HCT116 (cell line): ENCODE measurements at regions not wholly inside any gene's neighbourhood (a gene's known extent, or its start where the extent isn't known, plus 50 kb on each side); places are given as distances from the start of the nearest gene placed in this dataset.

Experiments
- ATAC-seq: fragments of 200-7000 bp; cut with Tn5 transposase; 2 replicates; pipeline ENCODE4 v1.9.1; 2020; ENCODE audit warnings: mild to moderate bottlenecking, moderate library complexity
- BruUV-seq: library from RNA; stranded (reverse); fragments of 400-500 nt; replicated peaks from 2 replicates; lab custom pipeline; 2021; lab: Mats Ljungman, UMichigan
- CTCF ChIA-PET: fragments of 300-600 bp; sonication (Branson Sonifier 250); formaldehyde crosslinking; loops from one replicate; lab custom pipeline; 2021; ENCODE audit warnings: antibody characterized with exemption; lab: Charles Lee
- POLR2A ChIA-PET: fragments of 300-600, 350-600 bp; sonication (Branson Sonifier 250); formaldehyde crosslinking; loops from one replicate; lab custom pipeline; 2021; ENCODE audit warnings: antibody characterized with exemption; lab: Charles Lee
- RAD21 ChIA-PET, 2 experiments: fragments of 300-600 bp; sonication (Branson Sonifier 250); formaldehyde crosslinking; loops; one replicate each; lab custom pipeline; 2023; ENCODE audit warnings: low total read pairs in 2 of 2; ENCODE audit not compliant: uncharacterized antibody in 2 of 2, unreplicated experiment in 2 of 2, low non-redundant PET in 1 of 2; lab: Charles Lee
- DNase-seq: peaks from one replicate; pipeline ENCODE4 v3.0.0-alpha.2; 2010; ENCODE audit warnings: low read depth, low spot score
- H2AFZ ChIP-seq: fragments of 200-600 bp; shearing (Covaris generic), sonication (generic); 2 replicates; pipeline ENCODE4 v1.6.1; 2017; ENCODE audit warnings: low read depth, mixed run types, mixed read lengths, antibody characterized with exemption, low read length; ENCODE audit not compliant: poor library complexity, severe bottlenecking
- H3K27ac ChIP-seq: 2 replicates; pipeline ENCODE4 v1.5.1; 2012; ENCODE audit warnings: low read depth, low read length
- H3K27me3 ChIP-seq: fragments of 200-600 bp; sonication (generic); 2 replicates; pipeline ENCODE4 v1.6.1; 2016; ENCODE audit warnings: mixed run types, low read length, mixed read lengths; ENCODE audit not compliant: insufficient read depth
- H3K36me3 ChIP-seq, 2 experiments: fragments of 200-500 bp in 1 of 2; fragments of 200-600 bp in 1 of 2; sonication (Bioruptor generic) in 1 of 2; sonication (generic) in 1 of 2; 2 replicates each; pipeline versions ENCODE4 v1.5.1 to v1.6.1; 2014 to 2016; ENCODE audit warnings: low read length in 2 of 2, inconsistent platforms in 1 of 2, mixed read lengths in 1 of 2, mixed run types in 1 of 2; ENCODE audit not compliant: insufficient read depth in 2 of 2, control insufficient read depth in 1 of 2
- H3K4me1 ChIP-seq, 2 experiments: fragments of 200-600 bp in 1 of 2; sonication (generic) in 1 of 2; 2 replicates each; pipeline versions ENCODE4 v1.5.1 to v1.6.1; 2012 to 2017; ENCODE audit warnings: low read length in 2 of 2, inconsistent platforms in 1 of 2, mild to moderate bottlenecking in 1 of 2, mixed read lengths in 1 of 2, mixed run types in 1 of 2, moderate library complexity in 1 of 2; ENCODE audit not compliant: insufficient read depth in 2 of 2, control insufficient read depth in 1 of 2
- H3K4me2 ChIP-seq: fragments of 200-600 bp; sonication (generic); 2 replicates; pipeline ENCODE4 v1.6.1; 2017; ENCODE audit warnings: mixed run types, low read length, mixed read lengths
- H3K4me3 ChIP-seq, 2 experiments: fragments of 200-600 bp in 1 of 2; sonication (generic) in 1 of 2; replicated peaks in 1 of 2; 2 replicates each; pipeline ENCODE4 v1.5.1; 2011 to 2016; ENCODE audit warnings: low read length in 2 of 2, control low read depth in 1 of 2, low read depth in 1 of 2, mild to moderate bottlenecking in 1 of 2, mixed read lengths in 1 of 2, mixed run types in 1 of 2
- H3K79me2 ChIP-seq: fragments of 200-600 bp; sonication (generic); 2 replicates; pipeline ENCODE4 v1.6.1; 2017; ENCODE audit warnings: mild to moderate bottlenecking, mixed run types, low read length, moderate library complexity, mixed read lengths; ENCODE audit not compliant: insufficient read depth
- H3K9ac ChIP-seq: fragments of 200-600 bp; sonication (generic); 2 replicates; pipeline ENCODE4 v1.6.1; 2016; ENCODE audit warnings: low read length, mixed read lengths
- H3K9me2 ChIP-seq: fragments of 200-600 bp; sonication (generic), shearing (Covaris generic); 2 replicates; pipeline ENCODE4 v1.6.1; 2017; ENCODE audit warnings: mixed run types, mild to moderate bottlenecking, moderate library complexity; ENCODE audit not compliant: insufficient read depth
- H3K9me3 ChIP-seq, 2 experiments: fragments of 200-500 bp in 1 of 2; fragments of 200-600 bp in 1 of 2; sonication (Bioruptor generic) in 1 of 2; sonication (generic) in 1 of 2; 2 replicates each; pipeline ENCODE4 v1.6.1; 2014 to 2017; ENCODE audit warnings: low read length in 2 of 2, mixed read lengths in 2 of 2, inconsistent platforms in 1 of 2, low read depth in 1 of 2, mild to moderate bottlenecking in 1 of 2, mixed run types in 1 of 2, moderate library complexity in 1 of 2; ENCODE audit not compliant: control insufficient read depth in 1 of 2, insufficient read depth in 1 of 2
- H4K20me1 ChIP-seq: fragments of 200-600 bp; sonication (generic), shearing (Covaris generic); 2 replicates; pipeline ENCODE4 v1.6.1; 2017; ENCODE audit warnings: mixed run types, mild to moderate bottlenecking, moderate library complexity; ENCODE audit not compliant: insufficient read depth
- CTCF ChIP-seq, 3 experiments: fragments of 200-600 bp in 1 of 3; sonication (generic) in 1 of 3; IDR thresholded peaks in 2 of 3; conservative IDR thresholded peaks in 1 of 3; 2 replicates each; pipeline ENCODE4 v1.5.1; 2012 to 2017; ENCODE audit warnings: low read depth in 2 of 3, low read length in 2 of 3, antibody characterized with exemption in 1 of 3, borderline replicate concordance in 1 of 3, control low read depth in 1 of 3, mild to moderate bottlenecking in 1 of 3, mixed read lengths in 1 of 3, mixed run types in 1 of 3, moderate library complexity in 1 of 3; ENCODE audit not compliant: insufficient read depth in 1 of 3
- EZH2phosphoT487 ChIP-seq: fragments of 200-600 bp; IDR thresholded peaks from 2 replicates; pipeline ENCODE4 v1.6.1; 2018; ENCODE audit warnings: antibody characterized with exemption, borderline replicate concordance
- FOSL1 ChIP-seq: IDR thresholded peaks from 2 replicates; pipeline ENCODE4 v1.6.1; 2012; ENCODE audit warnings: low read depth
- JUND ChIP-seq: IDR thresholded peaks from 2 replicates; pipeline ENCODE4 v1.6.1; 2012
- POLR2A ChIP-seq: IDR thresholded peaks from 2 replicates; pipeline ENCODE4 v1.7.0; 2011; ENCODE audit warnings: borderline replicate concordance; ENCODE audit not compliant: insufficient read depth, insufficient read length; ENCODE audit errors: extremely low read depth
- RAD21 ChIP-seq: IDR thresholded peaks from 2 replicates; pipeline ENCODE4 v1.6.1; 2012; ENCODE audit warnings: low read depth, mild to moderate bottlenecking
- SRF ChIP-seq: IDR thresholded peaks from 2 replicates; pipeline ENCODE4 v1.6.1; 2012; ENCODE audit warnings: low read depth
- YY1 ChIP-seq: IDR thresholded peaks from 2 replicates; pipeline ENCODE4 v1.6.1; 2011; ENCODE audit warnings: low read length, low read depth, moderate library complexity, mild to moderate bottlenecking; ENCODE audit not compliant: insufficient replicate concordance; ENCODE audit errors: extremely low read depth
- ZBTB33 ChIP-seq: IDR thresholded peaks from 2 replicates; pipeline ENCODE4 v1.6.1; 2011; ENCODE audit warnings: mild to moderate bottlenecking, low read length, moderate library complexity; ENCODE audit not compliant: insufficient replicate concordance; ENCODE audit errors: extremely low read depth
- ZNF274 ChIP-seq: fragments of 200-500 bp; sonication (Bioruptor generic); IDR thresholded peaks from 2 replicates; pipeline ENCODE4 v1.6.1; 2014; ENCODE audit warnings: mild to moderate bottlenecking, low read depth, low read length, inconsistent platforms
- intact Hi-C: fragments of 100-400 bp; cut with micrococcal nuclease; formaldehyde crosslinking; loops from 2 replicates; pipeline ENCODE4 v1.10.0; 2022

- TF ChIP-seq ZBTB33 (no peak), ZNF274 (no peak), RAD21 (no peak), CTCF (IDR thresholded peaks at IDR 0.05 in 2 of 3, conservative IDR thresholded peaks at IDR 0.05 in 1 of 3; ENCODE audit: borderline replicate concordance in 1 of 3, insufficient read depth in 1 of 3, low read depth in 2 of 3, low read length in 2 of 3) (no peak), FOSL1 (no peak), EZH2phosphoT487 (no peak), YY1 (no peak)
- TF ChIP-seq, all 23 proteins: peak for 0
These were observed 390.5 kb upstream of the HSF2 start (continued) for GRCh38 chr6:122009000-122009350.

- POLR2A ChIA-PET: no interaction called here
- Histone ChIP-seq H3K4me2 (no peak overlapping the region), H3K4me3 (no peak overlapping the region), H3K9me2 (no peaks in the 10 kb centered on the region), H3K36me3 (no peaks in the 10 kb centered on the region), H3K79me2 (no peaks in the 10 kb centered on the region), H3K9me3 (no peaks in the 10 kb centered on the region), H3K27me3 (no peaks in the 10 kb centered on the region), H3K9ac (no peak overlapping the region), H3K27ac (no peak overlapping the region), H4K20me1 (no peaks in the 10 kb centered on the region), H3K4me1 (no peaks in the 10 kb centered on the region), H2AFZ (no peak overlapping the region)
- BruUV-seq: no TSS peak
- intact Hi-C loops: no loop called here
- DNase-seq (no peak), ATAC-seq (no peak)
- no peak for TF ChIP-seq SRF
- TF ChIP-seq JUND: no peak
- TF ChIP-seq POLR2A: no peak
- no peak for TF ChIP-seq ZNF274
- TF ChIP-seq RAD21: no peak
- CTCF ChIA-PET: no interaction called here
- RAD21 ChIA-PET: no interaction called here
These were observed 386.9 kb upstream of the HSF2 start for GRCh38 chr6:122012578-122012977.
